PC-9 (cell line): ENCODE measurements at regions not wholly inside any gene's neighbourhood (a gene's known extent, or its start where the extent isn't known, plus 50 kb on each side); places are given as distances from the start of the nearest gene placed in this dataset.

ENCODE experiments used
- CTCF ChIP-seq: fragments of 200-600 bp; sonication (generic); conservative IDR thresholded peaks from 2 replicates; pipeline ENCODE4 v1.6.1; 2017; ENCODE audit warnings: mixed run types, antibody characterized with exemption, mild to moderate bottlenecking, moderate library complexity
- EZH2 ChIP-seq: fragments of 200-600 bp; sonication (generic); IDR thresholded peaks from 2 replicates; pipeline ENCODE4 v1.8.0; 2017; ENCODE audit warnings: antibody characterized with exemption, low read depth

- TF ChIP-seq CTCF (no peak), EZH2 (no peak)
These were observed 96.5 kb downstream of the KCNA5 start for GRCh38 chr12:5140190-5140589.
